A673 (cell line): ENCODE measurements at regions not wholly inside any gene's neighbourhood (a gene's known extent, or its start where the extent isn't known, plus 50 kb on each side); places are given as distances from the start of the nearest gene placed in this dataset.

Source experiments
- BruUV-seq: library from RNA; stranded (reverse); fragments of 400-500 nt; replicated peaks from 2 replicates; lab custom pipeline; 2021; lab: Mats Ljungman, UMichigan
- CTCF ChIA-PET: fragments of 300-600 bp; sonication (Branson Sonifier 250); formaldehyde crosslinking; loops from one replicate; lab custom pipeline; 2022; ENCODE audit warnings: antibody characterized with exemption; lab: Charles Lee
- POLR2A ChIA-PET: fragments of 300-600 bp; sonication (Branson Sonifier 250); formaldehyde crosslinking; loops from one replicate; lab custom pipeline; 2022; ENCODE audit warnings: antibody characterized with exemption; ENCODE audit not compliant: low non-redundant PET; lab: Charles Lee
- DNase-seq: peaks from one replicate; pipeline ENCODE4 v3.0.0-alpha.2; 2015; ENCODE audit warnings: low spot score
- H3K27ac ChIP-seq: fragments of 200-600 bp; sonication (generic); 2 replicates; pipeline ENCODE4 v1.5.1; 2016; ENCODE audit warnings: mixed run types, low read depth, mild to moderate bottlenecking, mixed read lengths, antibody characterized with exemption, low read length; ENCODE audit not compliant: poor library complexity, severe bottlenecking
- H3K27me3 ChIP-seq: fragments of 200-600 bp; sonication (generic); replicated peaks from 2 replicates; pipeline ENCODE4 v1.6.1; 2017; ENCODE audit warnings: mixed run types, low read depth, mild to moderate bottlenecking, mixed read lengths, antibody characterized with exemption, low read length; ENCODE audit not compliant: insufficient read depth, poor library complexity
- H3K36me3 ChIP-seq: fragments of 200-600 bp; sonication (generic); 2 replicates; pipeline ENCODE4 v1.6.1; 2016; ENCODE audit warnings: mixed run types, mild to moderate bottlenecking, mixed read lengths, antibody characterized with exemption, low read length; ENCODE audit not compliant: insufficient read depth, poor library complexity, severe bottlenecking
- H3K4me1 ChIP-seq: fragments of 200-600 bp; sonication (generic); 2 replicates; pipeline ENCODE4 v1.6.1; 2017; ENCODE audit warnings: mixed run types, mild to moderate bottlenecking, mixed read lengths, antibody characterized with exemption, low read length; ENCODE audit not compliant: insufficient read depth, poor library complexity, severe bottlenecking
- H3K4me3 ChIP-seq: fragments of 200-600 bp; sonication (generic); 2 replicates; pipeline ENCODE4 v1.5.1; 2016; ENCODE audit warnings: low read depth, mixed run types, mild to moderate bottlenecking, mixed read lengths, low read length; ENCODE audit not compliant: poor library complexity, severe bottlenecking
- H3K9me3 ChIP-seq: fragments of 200-600 bp; sonication (generic); 2 replicates; pipeline ENCODE4 v1.6.1; 2016; ENCODE audit warnings: mixed run types, low read depth, mild to moderate bottlenecking, mixed read lengths, antibody characterized with exemption, low read length; ENCODE audit not compliant: poor library complexity, severe bottlenecking
- EZH2 ChIP-seq: fragments of 200-600 bp; sonication (generic); IDR thresholded peaks from 2 replicates; pipeline ENCODE4 v1.6.1; 2017; ENCODE audit warnings: borderline replicate concordance, low read depth, mild to moderate bottlenecking, mixed read lengths, antibody characterized with exemption, low read length; ENCODE audit not compliant: poor library complexity, severe bottlenecking
- intact Hi-C: fragments of 100-400 bp; cut with micrococcal nuclease; formaldehyde crosslinking; loops from one replicate; pipeline ENCODE4 v1.10.0; 2022; ENCODE audit not compliant: unreplicated experiment
- TF ChIP-seq, protein P1 (sequence below): fragments of 300-800, 200-600 bp; sonication (generic); conservative IDR thresholded peaks from 2 replicates; pipeline ENCODE4 v1.5.1; 2017; ENCODE audit warnings: low read depth, mild to moderate bottlenecking, antibody characterized with exemption, low read length, moderate library complexity, mixed read lengths

DNA sequence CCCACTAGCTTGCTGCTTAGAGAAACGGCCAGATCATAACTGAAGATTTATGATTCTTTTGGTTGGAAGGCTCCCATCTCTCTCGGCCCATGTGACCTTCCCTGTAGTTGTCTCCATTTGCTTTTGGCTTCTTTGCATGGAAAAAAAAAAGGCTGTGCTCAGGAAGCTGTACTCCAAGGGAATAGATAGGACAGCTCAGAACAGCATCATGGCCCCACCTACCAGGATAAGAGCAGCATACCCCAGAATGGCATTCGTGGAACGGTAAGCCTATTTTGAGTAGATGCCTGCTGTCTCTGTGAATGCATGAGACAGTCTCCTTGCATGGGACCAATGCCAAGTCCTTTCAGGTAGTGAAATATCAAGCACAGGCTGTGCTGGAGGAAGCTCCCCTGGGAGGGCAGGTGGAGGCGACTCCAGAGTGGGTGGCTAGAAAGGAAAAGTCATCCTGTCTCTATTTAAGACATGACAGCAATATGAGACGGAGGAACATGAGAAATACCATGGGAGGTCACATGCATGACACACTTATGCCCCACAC lies 94.1 kb upstream of the AMOTL1 start:
- ChIA-PET CTCF (no interaction called here), POLR2A (no interaction called here)
- no peak for TF ChIP-seq EZH2
- TF ChIP-seq, protein P1, sequence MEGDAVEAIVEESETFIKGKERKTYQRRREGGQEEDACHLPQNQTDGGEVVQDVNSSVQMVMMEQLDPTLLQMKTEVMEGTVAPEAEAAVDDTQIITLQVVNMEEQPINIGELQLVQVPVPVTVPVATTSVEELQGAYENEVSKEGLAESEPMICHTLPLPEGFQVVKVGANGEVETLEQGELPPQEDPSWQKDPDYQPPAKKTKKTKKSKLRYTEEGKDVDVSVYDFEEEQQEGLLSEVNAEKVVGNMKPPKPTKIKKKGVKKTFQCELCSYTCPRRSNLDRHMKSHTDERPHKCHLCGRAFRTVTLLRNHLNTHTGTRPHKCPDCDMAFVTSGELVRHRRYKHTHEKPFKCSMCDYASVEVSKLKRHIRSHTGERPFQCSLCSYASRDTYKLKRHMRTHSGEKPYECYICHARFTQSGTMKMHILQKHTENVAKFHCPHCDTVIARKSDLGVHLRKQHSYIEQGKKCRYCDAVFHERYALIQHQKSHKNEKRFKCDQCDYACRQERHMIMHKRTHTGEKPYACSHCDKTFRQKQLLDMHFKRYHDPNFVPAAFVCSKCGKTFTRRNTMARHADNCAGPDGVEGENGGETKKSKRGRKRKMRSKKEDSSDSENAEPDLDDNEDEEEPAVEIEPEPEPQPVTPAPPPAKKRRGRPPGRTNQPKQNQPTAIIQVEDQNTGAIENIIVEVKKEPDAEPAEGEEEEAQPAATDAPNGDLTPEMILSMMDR, result no peak
- no TSS peak for BruUV-seq
- intact Hi-C loops, result no loop called here
- Histone ChIP-seq H3K4me1 (no peaks in the 10 kb centered on the region), H3K4me3 (no peak overlapping the region), H3K36me3 (no peaks in the 10 kb centered on the region), H3K9me3 (no peaks in the 10 kb centered on the region), H3K27ac (no peak overlapping the region), H3K27me3 (no peaks in the 10 kb centered on the region)
- no peak for DNase-seq

DNA sequence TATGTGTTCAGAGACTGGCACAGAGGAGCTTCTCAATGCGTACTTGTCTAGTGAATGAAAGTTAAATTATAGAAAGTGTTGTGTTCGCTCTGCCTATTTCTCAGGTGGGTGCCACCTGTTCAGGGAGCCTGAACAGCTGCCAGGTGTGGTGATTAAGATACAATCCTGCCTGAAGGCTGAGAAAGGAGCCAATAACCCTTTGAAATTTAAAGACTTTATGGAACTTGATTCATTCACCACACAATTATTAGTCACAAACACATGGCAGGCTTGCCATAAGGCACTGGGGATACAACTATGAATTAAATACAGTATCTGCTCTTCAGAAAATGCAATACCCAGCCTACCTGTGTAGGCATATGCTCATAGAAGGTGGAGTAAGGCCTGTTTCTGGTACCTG lies 92.9 kb upstream of the AMOTL1 start:
- Histone ChIP-seq H3K36me3 (no peaks in the 10 kb centered on the region), H3K4me3 (no peak overlapping the region), H3K9me3 (no peaks in the 10 kb centered on the region), H3K27ac (no peak overlapping the region), H3K27me3 (no peaks in the 10 kb centered on the region), H3K4me1 (no peaks in the 10 kb centered on the region)
- TF ChIP-seq EZH2, result no peak
- TF ChIP-seq, protein P1, result no peak
- no peak for DNase-seq
- intact Hi-C loops, result no loop called here
- ChIA-PET CTCF (no interaction called here), POLR2A (no interaction called here)
- BruUV-seq, result no TSS peak

DNA sequence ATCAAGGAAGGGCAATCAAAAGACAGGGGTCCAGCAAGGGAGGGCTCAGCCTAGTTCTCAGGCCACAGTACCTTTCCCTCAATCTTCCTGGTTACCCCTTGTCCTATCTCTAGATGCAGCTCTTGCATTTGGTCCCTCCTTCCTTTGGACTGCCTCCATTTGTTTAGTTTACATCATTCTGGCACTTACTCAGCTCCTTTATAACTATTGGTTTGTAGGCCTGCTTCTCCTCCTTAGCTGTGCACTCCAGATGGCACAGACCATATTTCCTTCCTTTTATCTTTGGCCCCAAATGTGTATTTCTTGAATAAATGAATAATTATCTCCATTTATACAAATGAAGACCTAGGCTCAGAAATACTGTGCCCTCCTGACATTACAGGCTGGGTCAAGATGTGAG lies 92.3 kb upstream of the AMOTL1 start:
- TF ChIP-seq, protein P1, result no peak
- TF ChIP-seq EZH2, result no peak
- BruUV-seq, result no TSS peak
- no peaks in the 10 kb centered on the region for H3K9me3 ChIP-seq
- H3K4me1 ChIP-seq, result no peaks in the 10 kb centered on the region
- no peaks in the 10 kb centered on the region for H3K27me3 ChIP-seq
- ChIA-PET CTCF (no interaction called here), POLR2A (no interaction called here)
- no peak overlapping the region for H3K27ac ChIP-seq
- no peak overlapping the region for H3K4me3 ChIP-seq
- DNase-seq, result no peak
- intact Hi-C loops, result no loop called here
- H3K36me3 ChIP-seq, result no peaks in the 10 kb centered on the region
